ENCODE measurements at regions not wholly inside any gene's neighbourhood (a gene's known extent, or its start where the extent isn't known, plus 50 kb on each side); places are given as distances from the start of the nearest gene placed in this dataset.

GRCh38 chr16:79475841-79476240, 124.7 kb downstream of the MAF start:
- no peak overlapping the region for H3K9ac ChIP-seq (ENCODE audit: low read length)

GRCh38 chr16:79473456-79473855, 127.1 kb downstream of the MAF start:
- Histone ChIP-seq H3K9ac (ENCODE audit: low read length) (no peak overlapping the region), H3K27ac (ENCODE audit: low read depth, low read length, poor library complexity, severe bottlenecking) (no peak overlapping the region), H4K20me1 (ENCODE audit: insufficient read depth, low read length) (no peaks in the 10 kb centered on the region), H3K27me3 (ENCODE audit: insufficient read depth, low read length) (0 out of 2 replicates have a peak, but pooled peaks cover under 1% of the 10 kb centered on the region), H3K79me2 (ENCODE audit: insufficient read depth, low read length) (no peaks in the 10 kb centered on the region), H3K4me3 (ENCODE audit: low read depth, low read length, poor library complexity, severe bottlenecking) (no peak overlapping the region), H3K9me3 (ENCODE audit: low read length) (no peaks in the 10 kb centered on the region), H2AFZ (ENCODE audit: low read length) (no peak overlapping the region), H3K36me3 (ENCODE audit: insufficient read depth, low read length) (no peaks in the 10 kb centered on the region), H3K4me1 (ENCODE audit: insufficient read depth, low read length, severe bottlenecking) (no peaks in the 10 kb centered on the region), H3K9me2 (ENCODE audit: low read depth, low read length) (no peaks in the 10 kb centered on the region), H3F3A (ENCODE audit: insufficient read depth, low read length) (no peaks in the 10 kb centered on the region), H3K4me2 (ENCODE audit: low read length) (no peak overlapping the region)
- TF ChIP-seq EZH2 (IDR thresholded peaks at IDR 0.05; ENCODE audit: borderline replicate concordance, low read length) (no peak), CTCF (IDR thresholded peaks at IDR 0.05; ENCODE audit: low read length) (no peak)

More at GRCh38 chr16:79475841-79476240, 124.7 kb downstream of the MAF start:
- no peak overlapping the region for H2AFZ ChIP-seq (ENCODE audit: low read length)
- no peaks in the 10 kb centered on the region for H3F3A ChIP-seq (ENCODE audit: insufficient read depth, low read length)
- no peaks in the 10 kb centered on the region for H3K27me3 ChIP-seq (ENCODE audit: insufficient read depth, low read length)
- no peaks in the 10 kb centered on the region for H3K9me3 ChIP-seq (ENCODE audit: low read length)
- no peaks in the 10 kb centered on the region for H3K4me1 ChIP-seq (ENCODE audit: insufficient read depth, low read length, severe bottlenecking)
- no peak overlapping the region for H3K4me2 ChIP-seq (ENCODE audit: low read length)
- no peak overlapping the region for H3K27ac ChIP-seq (ENCODE audit: low read depth, low read length, poor library complexity, severe bottlenecking)
- no peaks in the 10 kb centered on the region for H3K9me2 ChIP-seq (ENCODE audit: low read depth, low read length)
- H3K4me3 ChIP-seq (ENCODE audit: low read depth, low read length, poor library complexity, severe bottlenecking), result no peak overlapping the region
- TF ChIP-seq EZH2 (IDR thresholded peaks at IDR 0.05; ENCODE audit: borderline replicate concordance, low read length) (no peak), CTCF (IDR thresholded peaks at IDR 0.05; ENCODE audit: low read length) (no peak)
- H3K79me2 ChIP-seq (ENCODE audit: insufficient read depth, low read length), result no peaks in the 10 kb centered on the region
- H3K36me3 ChIP-seq (ENCODE audit: insufficient read depth, low read length), result no peaks in the 10 kb centered on the region
- H4K20me1 ChIP-seq (ENCODE audit: insufficient read depth, low read length), result no peaks in the 10 kb centered on the region

GRCh38 chr16:79472426-79472825, 128.1 kb downstream of the MAF start:
- no peaks in the 10 kb centered on the region for H3K79me2 ChIP-seq (ENCODE audit: insufficient read depth, low read length)
- H3K9me2 ChIP-seq (ENCODE audit: low read depth, low read length), result no peaks in the 10 kb centered on the region
- no peaks in the 10 kb centered on the region for H4K20me1 ChIP-seq (ENCODE audit: insufficient read depth, low read length)
- H3K27me3 ChIP-seq (ENCODE audit: insufficient read depth, low read length), result 0 out of 2 replicates have a peak, but pooled peaks cover 3% of the 10 kb centered on the region
- no peak overlapping the region for H3K4me2 ChIP-seq (ENCODE audit: low read length)
- H3K9ac ChIP-seq (ENCODE audit: low read length), result no peak overlapping the region
- TF ChIP-seq CTCF (IDR thresholded peaks at IDR 0.05; ENCODE audit: low read length), result no peak
- TF ChIP-seq EZH2 (IDR thresholded peaks at IDR 0.05; ENCODE audit: borderline replicate concordance, low read length), result no peak
- no peaks in the 10 kb centered on the region for H3K36me3 ChIP-seq (ENCODE audit: insufficient read depth, low read length)
- H3F3A ChIP-seq (ENCODE audit: insufficient read depth, low read length), result no peaks in the 10 kb centered on the region
- H3K4me1 ChIP-seq (ENCODE audit: insufficient read depth, low read length, severe bottlenecking), result no peaks in the 10 kb centered on the region
- H3K9me3 ChIP-seq (ENCODE audit: low read length), result no peaks in the 10 kb centered on the region
- no peak overlapping the region for H2AFZ ChIP-seq (ENCODE audit: low read length)
- no peak overlapping the region for H3K27ac ChIP-seq (ENCODE audit: low read depth, low read length, poor library complexity, severe bottlenecking)
- H3K4me3 ChIP-seq (ENCODE audit: low read depth, low read length, poor library complexity, severe bottlenecking), result no peak overlapping the region
